Stimulated activated effector memory CD8-positive, alpha-beta T cell treated with anti-CD3 and anti-CD28 coated beads, Interleukin-12 subunit alpha, Interleukin-12 subunit beta, amount 100 ng/mL, for 72 hours (primary cell): ENCODE measurements at regions not wholly inside any gene's neighbourhood (a gene's known extent, or its start where the extent isn't known, plus 50 kb on each side); places are given as distances from the start of the nearest gene placed in this dataset.
A peak's percentile ranks its signal among the peaks of the same experiment; 100 is the strongest.

Experiments
- ATAC-seq: fragments of 150-1000 bp; cut with Tn5 transposase; 2 replicates; pipeline ENCODE4 v1.10.0; 2021
- DNase-seq, 2 donors: peaks; one replicate each; pipeline ENCODE4 v3.0.0; 2021 to 2022; ENCODE audit warnings: low spot score in 2 of 2
- H3K27ac Mint-ChIP-seq: one replicate; pipeline ENCODE4 v1.8.0; 2022; ENCODE audit warnings: mild to moderate bottlenecking, mixed read lengths
- H3K36me3 Mint-ChIP-seq: one replicate; pipeline ENCODE4 v1.8.0; 2022; ENCODE audit warnings: mild to moderate bottlenecking, mixed read lengths
- H3K4me1 Mint-ChIP-seq: one replicate; pipeline ENCODE4 v1.8.0; 2022; ENCODE audit warnings: mixed read lengths
- H3K4me3 Mint-ChIP-seq: one replicate; pipeline ENCODE4 v1.8.0; 2022; ENCODE audit warnings: mild to moderate bottlenecking, mixed read lengths
- H3K9me3 Mint-ChIP-seq: one replicate; pipeline ENCODE4 v1.8.0; 2022; ENCODE audit warnings: mixed read lengths

DNA sequence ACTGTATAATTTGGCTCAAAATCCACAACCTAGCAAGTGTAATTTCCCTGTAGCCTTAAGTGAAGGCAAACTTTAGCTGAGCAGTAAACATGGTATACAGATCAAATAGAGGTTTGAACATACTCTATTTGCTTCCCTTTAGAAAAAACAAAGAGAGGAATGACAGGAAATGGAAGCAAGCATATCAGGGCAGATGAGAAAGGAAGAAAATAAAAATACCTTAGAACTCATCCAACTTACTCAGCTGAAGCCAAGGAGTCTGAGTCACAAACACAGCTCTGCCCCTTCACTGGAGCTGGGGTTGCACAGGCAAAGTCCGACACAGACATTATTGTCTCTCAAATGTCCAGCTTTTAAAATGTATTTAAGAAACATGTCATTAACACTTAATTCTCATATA, 379.9 kb upstream of the IRAK1BP1 start:
- no peak for ATAC-seq
- H3K9me3 Mint-ChIP-seq = peaks cover 3% of the 10 kb centered on the region
- no peak overlapping the region for H3K27ac Mint-ChIP-seq

DNA sequence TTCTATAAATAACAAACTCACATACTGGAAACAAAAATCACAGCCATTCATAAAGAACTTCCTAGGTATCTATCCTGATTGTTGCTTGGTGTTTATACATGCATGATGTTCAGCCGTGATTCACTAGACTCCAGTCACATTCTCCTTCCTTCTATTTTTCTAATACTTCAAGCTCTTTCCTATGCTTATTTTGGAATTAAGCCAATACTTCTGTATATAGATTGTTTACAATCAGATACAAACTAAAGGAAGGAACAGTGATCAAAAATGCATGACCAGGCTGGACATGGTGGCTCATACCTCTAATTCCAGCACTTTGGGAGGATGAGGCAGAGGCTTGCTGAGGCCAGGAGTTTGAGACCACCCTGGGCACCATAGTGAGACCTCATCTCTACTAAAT, 377.5 kb upstream of the IRAK1BP1 start:
- H3K36me3 Mint-ChIP-seq = no peaks in the 10 kb centered on the region
- ATAC-seq (no peak), DNase-seq (no peak)
- no peak overlapping the region for H3K4me3 Mint-ChIP-seq
- no peak overlapping the region for H3K27ac Mint-ChIP-seq
- no peaks in the 10 kb centered on the region for H3K4me1 Mint-ChIP-seq
- peaks cover 3% of the 10 kb centered on the region for H3K9me3 Mint-ChIP-seq

More for the DNA sequence above, 379.9 kb upstream of the IRAK1BP1 start:
- no peaks in the 10 kb centered on the region for H3K36me3 Mint-ChIP-seq
- no peaks in the 10 kb centered on the region for H3K4me1 Mint-ChIP-seq
- no peak for DNase-seq
- no peak overlapping the region for H3K4me3 Mint-ChIP-seq

DNA sequence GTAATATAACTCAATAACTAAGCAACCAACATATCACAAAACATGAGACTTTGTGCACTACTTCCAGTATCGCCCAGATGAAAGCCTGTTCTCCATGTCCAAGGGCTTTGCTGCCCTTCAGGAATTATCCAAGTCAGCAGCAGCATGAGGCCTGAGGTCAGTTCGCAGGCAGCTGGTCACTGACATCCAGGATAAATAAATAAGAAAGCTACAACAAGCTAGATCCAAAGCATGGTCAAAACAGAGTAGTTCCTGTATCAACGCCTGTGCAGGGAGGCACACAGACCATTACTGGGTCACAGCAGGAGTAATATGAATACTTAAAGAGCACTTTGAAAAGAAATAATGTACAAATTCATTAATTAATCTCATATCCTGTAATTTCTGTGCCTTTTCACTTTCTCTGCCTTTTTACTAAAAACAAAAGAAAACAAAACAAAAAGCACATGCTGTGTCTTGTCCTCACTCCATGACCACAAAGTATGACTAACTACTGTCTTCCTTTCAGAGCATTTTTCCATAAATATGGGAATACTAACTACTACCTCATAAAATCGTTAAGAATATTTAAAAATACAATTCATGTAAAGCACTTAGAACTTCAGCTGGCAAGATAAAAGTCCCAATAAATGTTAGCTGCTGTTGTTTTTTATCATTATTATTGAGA, 374.9 kb upstream of the IRAK1BP1 start:
- Mint-ChIP-seq H3K4me1 (no peaks in the 10 kb centered on the region), H3K4me3 (no peak overlapping the region), H3K36me3 (no peaks in the 10 kb centered on the region), H3K9me3 (peaks cover 8% of the 10 kb centered on the region), H3K27ac (no peak overlapping the region)
- ATAC-seq (no peak), DNase-seq (no peak)

DNA sequence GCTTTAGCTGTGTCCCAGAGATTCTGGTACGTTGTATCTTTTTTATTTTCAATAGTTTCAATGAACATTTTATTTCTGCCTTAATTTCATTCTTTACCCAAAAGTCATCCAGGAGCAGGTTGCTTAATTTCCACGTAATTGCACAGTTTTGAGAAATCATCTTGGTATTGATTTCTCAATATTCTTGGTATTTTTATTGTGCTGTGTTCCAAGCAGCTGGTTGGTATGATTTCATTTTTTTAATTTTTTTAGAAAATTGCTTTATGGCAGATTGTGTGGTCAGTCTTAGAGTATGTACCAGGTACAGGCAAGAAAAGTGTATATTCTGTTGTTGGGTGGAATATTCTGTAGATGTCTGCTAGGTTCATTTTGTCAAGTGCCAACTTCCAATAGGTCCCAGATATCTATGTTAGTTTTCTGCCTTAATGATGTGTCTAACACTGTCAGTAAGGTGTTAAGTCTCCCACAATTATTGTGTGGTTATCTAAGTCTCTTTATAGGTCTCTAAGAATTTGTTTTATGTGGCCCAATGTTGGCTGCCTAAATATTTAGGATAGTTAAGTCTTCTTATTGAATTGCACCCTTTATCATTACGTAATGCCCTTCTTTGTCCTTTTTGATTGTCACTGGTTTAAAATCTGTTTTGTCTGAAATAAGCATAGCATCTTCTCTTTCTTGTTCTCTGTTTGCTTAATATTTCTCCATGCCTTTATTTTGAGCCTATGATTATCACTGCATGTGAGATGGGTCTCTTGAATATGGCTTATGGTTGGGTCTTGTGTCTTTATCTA, 366.9 kb upstream of the IRAK1BP1 start:
- peaks cover 14% of the 10 kb centered on the region for H3K9me3 Mint-ChIP-seq
- H3K36me3 Mint-ChIP-seq = no peaks in the 10 kb centered on the region
- ATAC-seq (no peak), DNase-seq (no peak)
- H3K27ac Mint-ChIP-seq = no peak overlapping the region
- H3K4me3 Mint-ChIP-seq = no peak overlapping the region
- H3K4me1 Mint-ChIP-seq = no peaks in the 10 kb centered on the region

DNA sequence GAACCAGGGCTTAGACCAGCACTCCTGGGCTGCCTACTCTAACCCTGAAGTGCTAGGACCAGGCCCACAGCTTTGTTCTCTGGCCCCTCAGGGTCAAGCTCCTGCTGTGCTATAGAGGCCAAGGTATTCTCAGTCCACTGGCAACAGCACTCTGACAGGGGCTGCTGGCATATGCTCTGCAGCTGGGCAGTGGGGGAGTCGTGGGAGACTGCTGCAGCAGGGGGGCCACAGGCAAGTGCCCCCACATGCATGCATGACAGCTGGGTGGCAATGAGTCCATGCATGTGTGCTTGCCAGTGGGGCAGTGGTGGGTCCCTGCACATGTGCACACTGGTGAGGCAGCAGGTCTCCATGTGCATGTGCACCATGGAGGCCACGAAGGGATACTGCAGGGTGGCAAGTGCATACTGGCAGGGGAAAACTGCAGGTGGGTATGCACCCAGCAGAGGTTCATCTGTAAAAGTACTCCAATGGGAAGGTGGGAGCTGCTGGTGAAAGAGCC, 364.9 kb upstream of the IRAK1BP1 start:
- ATAC-seq (peak; percentile 26), DNase-seq (no peak)
- Mint-ChIP-seq H3K36me3 (no peaks in the 10 kb centered on the region), H3K27ac (no peak overlapping the region), H3K4me1 (no peaks in the 10 kb centered on the region), H3K9me3 (peaks cover 9% of the 10 kb centered on the region), H3K4me3 (no peak overlapping the region)

DNA sequence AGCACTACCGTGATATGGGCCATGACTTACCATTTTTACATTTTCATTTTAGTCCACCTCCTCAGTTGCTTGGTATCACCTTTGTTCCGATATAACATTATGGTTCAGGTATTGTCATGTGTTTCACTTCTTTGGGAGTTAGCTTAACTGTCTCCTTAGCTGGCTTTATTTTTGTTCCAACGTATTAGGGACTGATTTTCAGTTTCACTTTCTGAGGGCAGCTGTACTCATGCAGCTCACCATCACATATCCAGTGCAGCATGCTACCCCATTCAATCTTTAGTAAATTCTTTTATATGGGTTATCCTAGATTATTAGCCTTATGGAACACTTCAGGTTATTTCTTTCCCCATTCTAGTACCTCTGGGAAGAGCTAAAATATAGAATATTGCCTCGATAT, 362.2 kb upstream of the IRAK1BP1 start:
- Mint-ChIP-seq H3K27ac (no peak overlapping the region), H3K4me3 (no peak overlapping the region), H3K4me1 (no peaks in the 10 kb centered on the region), H3K9me3 (peaks cover 17% of the 10 kb centered on the region), H3K36me3 (no peaks in the 10 kb centered on the region)
- ATAC-seq = no peak
- no peak for DNase-seq

DNA sequence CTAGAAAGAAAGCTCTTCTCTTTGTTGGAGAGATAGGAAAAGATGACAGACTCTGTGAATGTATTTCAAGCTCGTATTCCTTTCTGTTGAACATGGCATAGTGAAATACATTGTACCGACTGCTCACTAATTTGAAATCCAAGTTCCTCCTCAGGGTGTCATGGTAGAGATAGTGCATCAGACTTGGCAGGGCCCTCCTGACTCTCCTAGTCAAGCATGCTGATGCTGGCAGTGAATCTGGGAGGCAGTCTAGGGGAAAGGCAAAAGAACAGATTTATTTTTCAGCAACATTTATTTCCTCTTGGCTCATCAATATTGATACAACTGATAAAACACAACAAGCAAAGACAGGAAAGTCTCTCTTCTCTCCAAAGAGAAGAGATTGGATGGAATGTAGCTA, 356.3 kb upstream of the IRAK1BP1 start:
- Mint-ChIP-seq H3K36me3 (no peaks in the 10 kb centered on the region), H3K27ac (no peak overlapping the region), H3K4me3 (no peak overlapping the region), H3K9me3 (peaks cover 10% of the 10 kb centered on the region), H3K4me1 (no peaks in the 10 kb centered on the region)
- ATAC-seq = no peak
- DNase-seq = no peak

DNA sequence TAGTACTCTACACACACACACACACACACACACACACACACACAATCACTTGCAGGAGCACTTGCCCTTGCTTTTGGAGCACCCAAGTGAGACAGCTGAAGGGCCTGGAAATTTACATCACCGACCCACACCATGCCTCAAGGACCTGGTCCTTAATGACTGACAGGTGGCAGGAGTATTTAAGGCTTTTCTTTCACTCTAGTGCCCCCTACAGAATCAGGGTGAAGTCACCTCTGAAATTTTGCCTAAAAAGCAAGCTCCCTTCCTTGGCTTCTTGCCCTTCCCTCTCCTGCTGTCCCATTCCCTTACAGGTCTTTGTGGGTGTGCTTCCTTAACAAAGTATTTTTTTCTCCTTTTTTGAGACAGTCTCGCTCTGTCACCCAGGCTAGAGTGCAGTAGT, 353.5 kb upstream of the IRAK1BP1 start:
- DNase-seq = no peak
- Mint-ChIP-seq H3K4me1 (no peaks in the 10 kb centered on the region), H3K36me3 (no peaks in the 10 kb centered on the region), H3K27ac (no peak overlapping the region), H3K9me3 (peaks cover 6% of the 10 kb centered on the region), H3K4me3 (no peak overlapping the region)
- ATAC-seq = no peak

DNA sequence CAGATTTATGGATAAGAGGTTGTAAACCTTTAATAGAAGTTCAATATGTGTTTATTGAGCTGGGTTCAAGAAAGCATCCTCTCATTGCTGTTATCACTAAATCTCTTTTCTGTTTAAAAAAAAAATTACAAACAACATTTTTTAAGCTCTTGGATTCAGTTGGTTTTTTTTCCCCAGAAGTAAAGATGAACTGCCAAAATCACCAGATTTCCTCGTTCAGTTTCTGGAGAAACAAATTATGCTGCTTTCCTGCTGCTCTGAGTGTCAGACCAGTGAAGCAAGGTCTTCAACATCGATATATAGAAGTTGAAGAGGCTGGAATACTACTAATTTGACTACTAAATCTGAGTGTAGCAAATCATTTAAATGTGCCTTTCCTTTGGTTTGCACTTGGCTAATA, 352.1 kb upstream of the IRAK1BP1 start:
- H3K4me3 Mint-ChIP-seq = no peak overlapping the region
- H3K9me3 Mint-ChIP-seq = no peaks in the 10 kb centered on the region
- H3K4me1 Mint-ChIP-seq = no peaks in the 10 kb centered on the region
- DNase-seq (no peak), ATAC-seq (no peak)
- H3K36me3 Mint-ChIP-seq = no peaks in the 10 kb centered on the region
- no peak overlapping the region for H3K27ac Mint-ChIP-seq

DNA sequence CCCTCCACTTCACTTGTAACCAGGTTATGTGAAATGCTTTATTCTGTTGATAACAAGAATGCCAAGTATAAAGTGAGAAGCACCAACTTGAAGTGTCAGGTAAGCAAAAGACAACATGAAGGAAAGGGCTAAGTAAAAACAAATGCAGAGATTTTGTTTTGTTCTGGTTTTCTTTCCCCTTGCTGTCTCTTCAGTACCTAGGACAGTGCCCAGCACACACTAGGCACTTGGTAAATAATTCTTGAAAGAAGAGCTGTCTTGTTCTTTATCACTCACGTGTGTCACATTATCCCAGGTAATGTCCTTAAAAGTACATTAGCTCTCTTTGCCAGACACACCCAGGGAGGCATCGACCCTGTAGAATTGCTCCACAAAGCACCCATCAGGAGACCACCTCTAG, 350.0 kb upstream of the IRAK1BP1 start:
- Mint-ChIP-seq H3K9me3 (peaks cover 2% of the 10 kb centered on the region), H3K4me1 (no peaks in the 10 kb centered on the region), H3K27ac (no peak overlapping the region), H3K36me3 (no peaks in the 10 kb centered on the region), H3K4me3 (no peak overlapping the region)
- DNase-seq = no peak
- ATAC-seq = no peak

DNA sequence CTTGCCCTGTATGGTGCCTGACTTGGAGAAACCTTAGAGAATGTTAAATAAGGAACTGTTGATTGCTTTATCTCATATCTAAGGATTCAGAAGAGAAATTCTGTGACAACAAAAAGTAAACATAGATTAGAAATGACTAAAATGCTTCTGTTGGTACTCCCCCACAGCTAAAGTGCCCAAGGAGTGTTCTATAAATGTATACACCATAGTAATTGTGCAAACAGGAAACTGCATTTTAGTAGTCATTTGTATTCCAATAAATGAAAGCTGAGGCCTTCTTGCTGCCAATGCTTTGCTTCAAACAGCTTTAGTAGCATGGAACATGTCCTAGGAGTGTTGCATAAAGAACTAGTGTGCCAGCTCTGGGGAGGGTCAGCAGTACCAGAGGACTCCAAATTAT, 343.7 kb upstream of the IRAK1BP1 start:
- Mint-ChIP-seq H3K9me3 (peaks cover 2% of the 10 kb centered on the region), H3K36me3 (no peaks in the 10 kb centered on the region), H3K4me1 (no peaks in the 10 kb centered on the region), H3K27ac (no peak overlapping the region), H3K4me3 (no peak overlapping the region)
- ATAC-seq (no peak), DNase-seq (no peak)

DNA sequence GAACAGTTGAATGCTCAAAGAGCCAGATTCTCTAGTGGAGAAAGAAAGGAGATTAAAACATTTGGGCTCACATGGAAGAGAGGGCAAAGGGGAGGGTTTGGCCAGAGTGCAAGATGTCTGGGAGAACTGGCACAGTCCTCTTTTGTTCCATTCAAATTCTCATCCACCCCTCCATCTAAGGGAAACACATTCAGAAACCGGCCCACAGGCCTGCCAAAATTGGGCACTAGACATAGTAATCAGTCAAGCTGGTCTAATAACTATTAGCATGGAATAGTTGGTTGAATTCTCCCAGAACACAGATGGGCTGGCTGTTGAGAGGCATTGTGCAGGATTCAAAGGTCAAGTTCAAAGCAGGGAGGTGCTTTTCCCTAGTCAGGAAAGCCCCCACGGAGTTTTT, 341.4 kb upstream of the IRAK1BP1 start:
- H3K27ac Mint-ChIP-seq = no peak overlapping the region
- no peaks in the 10 kb centered on the region for H3K36me3 Mint-ChIP-seq
- DNase-seq (no peak), ATAC-seq (no peak)
- H3K9me3 Mint-ChIP-seq = peaks cover 2% of the 10 kb centered on the region
- no peaks in the 10 kb centered on the region for H3K4me1 Mint-ChIP-seq
- no peak overlapping the region for H3K4me3 Mint-ChIP-seq

DNA sequence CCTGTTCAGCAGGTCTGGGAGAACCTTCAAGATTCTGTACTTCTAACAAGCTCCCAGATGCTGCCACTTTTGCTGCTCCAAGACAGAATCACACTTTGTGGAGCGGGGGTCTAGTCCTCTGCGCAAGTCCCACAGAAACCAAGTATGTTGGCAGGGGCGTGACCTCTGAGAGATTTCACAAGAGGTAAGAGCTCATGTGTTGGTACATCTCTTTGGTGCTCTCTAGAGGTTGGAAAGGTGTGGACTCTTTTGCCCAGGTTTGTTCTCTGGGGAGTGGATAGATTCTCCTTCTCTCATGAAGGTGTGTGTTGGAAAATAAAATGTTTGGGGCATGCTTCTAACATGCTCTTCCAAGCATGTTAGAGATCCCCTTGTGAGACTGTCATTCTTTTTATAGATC, 340.9 kb upstream of the IRAK1BP1 start:
- Mint-ChIP-seq H3K36me3 (no peaks in the 10 kb centered on the region), H3K9me3 (peaks cover under 1% of the 10 kb centered on the region), H3K4me3 (no peak overlapping the region), H3K4me1 (no peaks in the 10 kb centered on the region), H3K27ac (no peak overlapping the region)
- ATAC-seq = no peak
- no peak for DNase-seq

DNA sequence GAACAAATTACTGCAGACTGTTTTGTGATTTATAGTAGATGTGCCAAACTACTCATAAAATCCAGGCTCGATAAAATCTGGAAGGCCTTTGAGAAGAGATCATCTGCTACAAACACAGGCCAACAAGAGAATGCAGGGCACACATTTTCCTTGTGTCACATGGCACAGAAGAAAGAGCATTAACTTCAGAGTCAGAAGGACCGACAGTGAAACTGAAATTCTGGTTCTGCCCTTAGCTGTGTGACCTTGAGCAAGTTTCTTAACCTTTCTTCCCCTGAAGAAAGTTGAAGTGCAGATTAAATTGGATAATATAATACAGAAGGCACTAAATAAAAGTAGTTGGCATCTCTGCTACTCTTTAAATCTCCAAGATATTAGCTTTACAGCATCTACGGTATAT, 338.4 kb upstream of the IRAK1BP1 start:
- no peak for ATAC-seq
- Mint-ChIP-seq H3K36me3 (no peaks in the 10 kb centered on the region), H3K9me3 (no peaks in the 10 kb centered on the region), H3K4me1 (no peaks in the 10 kb centered on the region), H3K27ac (no peak overlapping the region), H3K4me3 (no peak overlapping the region)
- no peak for DNase-seq

DNA sequence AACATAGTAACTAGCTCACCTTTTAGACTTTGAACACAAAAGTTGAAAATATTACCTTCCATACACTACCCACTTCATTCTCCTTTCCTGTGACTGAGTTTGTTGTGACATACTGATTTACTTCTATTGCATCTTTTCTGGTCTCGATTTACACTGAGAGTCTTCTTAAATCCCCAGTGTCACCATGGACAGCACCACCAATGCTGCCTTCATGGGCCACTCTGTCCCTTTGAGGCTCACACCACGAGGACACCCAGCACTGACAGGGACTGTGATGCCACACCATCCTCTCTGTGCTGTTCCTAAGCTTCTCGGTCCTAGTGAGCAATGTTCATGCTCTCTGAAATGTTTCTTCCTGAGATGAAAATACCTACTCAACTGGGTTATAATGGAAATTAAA, 337.1 kb upstream of the IRAK1BP1 start:
- Mint-ChIP-seq H3K4me3 (no peak overlapping the region), H3K4me1 (no peaks in the 10 kb centered on the region), H3K9me3 (peaks cover 3% of the 10 kb centered on the region), H3K36me3 (no peaks in the 10 kb centered on the region), H3K27ac (no peak overlapping the region)
- DNase-seq (no peak), ATAC-seq (no peak)

DNA sequence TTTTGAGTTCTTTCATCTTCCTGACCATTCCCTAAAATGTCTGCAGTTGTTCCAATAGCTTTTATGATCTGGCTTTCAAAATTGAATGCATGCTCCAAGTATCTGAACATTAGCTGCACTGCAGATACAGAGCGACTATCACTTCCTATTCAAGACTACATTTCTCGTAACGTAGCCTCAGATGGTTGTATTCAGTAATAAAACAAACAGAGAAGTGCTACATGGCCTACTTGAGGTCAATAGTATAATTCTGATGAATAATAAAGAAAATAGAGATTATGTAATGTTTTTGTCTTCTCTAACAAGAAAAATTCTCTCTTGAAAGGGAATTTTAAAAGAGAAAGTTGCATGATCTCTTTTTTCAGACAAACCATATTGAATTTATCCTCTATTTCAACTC, 333.9 kb upstream of the IRAK1BP1 start:
- Mint-ChIP-seq H3K4me1 (no peaks in the 10 kb centered on the region), H3K4me3 (no peak overlapping the region), H3K27ac (no peak overlapping the region), H3K36me3 (no peaks in the 10 kb centered on the region), H3K9me3 (peaks cover 6% of the 10 kb centered on the region)
- DNase-seq (no peak), ATAC-seq (no peak)
